ENCODE measurements at regions not wholly inside any gene's neighbourhood (a gene's known extent, or its start where the extent isn't known, plus 50 kb on each side); places are given as distances from the start of the nearest gene placed in this dataset.

DNA sequence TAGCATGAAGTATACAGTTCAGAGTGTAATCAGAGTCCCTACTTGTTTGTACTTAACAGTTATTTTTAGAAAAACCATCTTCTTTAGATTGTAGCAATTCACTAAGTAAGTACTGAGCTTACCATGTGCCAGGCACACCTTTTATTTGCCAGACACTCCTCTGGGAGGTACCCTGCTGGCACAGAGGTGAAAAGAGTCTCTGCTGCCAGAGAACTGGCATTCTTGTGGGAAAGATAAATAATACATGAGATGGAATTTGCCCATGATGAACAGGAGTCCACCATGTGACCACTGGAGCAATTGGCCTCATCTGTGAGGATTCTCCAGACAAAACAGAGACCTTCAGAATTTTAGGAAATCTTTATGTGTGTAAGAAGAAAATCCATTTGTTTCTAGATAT lies 199.3 kb upstream of the SLC16A7 start:
- TF ChIP-seq, protein P1, sequence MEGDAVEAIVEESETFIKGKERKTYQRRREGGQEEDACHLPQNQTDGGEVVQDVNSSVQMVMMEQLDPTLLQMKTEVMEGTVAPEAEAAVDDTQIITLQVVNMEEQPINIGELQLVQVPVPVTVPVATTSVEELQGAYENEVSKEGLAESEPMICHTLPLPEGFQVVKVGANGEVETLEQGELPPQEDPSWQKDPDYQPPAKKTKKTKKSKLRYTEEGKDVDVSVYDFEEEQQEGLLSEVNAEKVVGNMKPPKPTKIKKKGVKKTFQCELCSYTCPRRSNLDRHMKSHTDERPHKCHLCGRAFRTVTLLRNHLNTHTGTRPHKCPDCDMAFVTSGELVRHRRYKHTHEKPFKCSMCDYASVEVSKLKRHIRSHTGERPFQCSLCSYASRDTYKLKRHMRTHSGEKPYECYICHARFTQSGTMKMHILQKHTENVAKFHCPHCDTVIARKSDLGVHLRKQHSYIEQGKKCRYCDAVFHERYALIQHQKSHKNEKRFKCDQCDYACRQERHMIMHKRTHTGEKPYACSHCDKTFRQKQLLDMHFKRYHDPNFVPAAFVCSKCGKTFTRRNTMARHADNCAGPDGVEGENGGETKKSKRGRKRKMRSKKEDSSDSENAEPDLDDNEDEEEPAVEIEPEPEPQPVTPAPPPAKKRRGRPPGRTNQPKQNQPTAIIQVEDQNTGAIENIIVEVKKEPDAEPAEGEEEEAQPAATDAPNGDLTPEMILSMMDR (conservative IDR thresholded peaks at IDR 0.05; ENCODE audit: low read length), result no peak
- no peak for TF ChIP-seq EZH2phosphoT487 (IDR thresholded peaks at IDR 0.05; ENCODE audit: borderline replicate concordance)
